GM10266 (cell line): ENCODE measurements at regions not wholly inside any gene's neighbourhood (a gene's known extent, or its start where the extent isn't known, plus 50 kb on each side); places are given as distances from the start of the nearest gene placed in this dataset.
"Not testable (repeated sequence)": the region's sequence is repeated elsewhere in the genome, so short reads cannot be mapped to it uniquely, and the experiment has no call there.

ENCODE experiments used
- DNase-seq: peaks from one replicate; pipeline ENCODE4 v3.0.0; 2012; ENCODE audit errors: extremely low spot score
- TF ChIP-seq, protein P1 (sequence below): IDR thresholded peaks from 2 replicates; pipeline ENCODE4 v1.5.1; 2012; ENCODE audit warnings: mild to moderate bottlenecking, low read depth; ENCODE audit not compliant: control insufficient read depth, insufficient read depth; ENCODE audit errors: missing control alignments

DNA sequence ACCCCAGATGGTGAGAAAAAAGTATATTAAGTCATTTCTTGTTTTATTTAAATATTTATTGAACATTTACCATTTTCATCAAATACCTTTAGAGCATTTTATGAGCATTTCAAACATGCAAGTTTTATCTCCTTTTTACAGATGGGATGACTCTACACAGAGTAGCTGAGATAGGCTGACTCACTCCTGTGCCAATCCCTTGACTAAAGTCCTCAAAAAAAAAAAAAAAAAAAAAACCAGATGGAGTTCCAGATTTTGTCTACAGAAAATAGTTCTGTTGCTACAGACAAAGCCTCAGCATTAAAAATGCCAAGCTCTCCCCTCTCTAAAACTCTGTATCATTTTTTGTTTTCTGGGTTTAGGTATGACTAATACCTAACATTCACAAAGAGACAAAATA lies 303.0 kb upstream of the PLD5 start:
- no peak for DNase-seq
- TF ChIP-seq, protein P1, sequence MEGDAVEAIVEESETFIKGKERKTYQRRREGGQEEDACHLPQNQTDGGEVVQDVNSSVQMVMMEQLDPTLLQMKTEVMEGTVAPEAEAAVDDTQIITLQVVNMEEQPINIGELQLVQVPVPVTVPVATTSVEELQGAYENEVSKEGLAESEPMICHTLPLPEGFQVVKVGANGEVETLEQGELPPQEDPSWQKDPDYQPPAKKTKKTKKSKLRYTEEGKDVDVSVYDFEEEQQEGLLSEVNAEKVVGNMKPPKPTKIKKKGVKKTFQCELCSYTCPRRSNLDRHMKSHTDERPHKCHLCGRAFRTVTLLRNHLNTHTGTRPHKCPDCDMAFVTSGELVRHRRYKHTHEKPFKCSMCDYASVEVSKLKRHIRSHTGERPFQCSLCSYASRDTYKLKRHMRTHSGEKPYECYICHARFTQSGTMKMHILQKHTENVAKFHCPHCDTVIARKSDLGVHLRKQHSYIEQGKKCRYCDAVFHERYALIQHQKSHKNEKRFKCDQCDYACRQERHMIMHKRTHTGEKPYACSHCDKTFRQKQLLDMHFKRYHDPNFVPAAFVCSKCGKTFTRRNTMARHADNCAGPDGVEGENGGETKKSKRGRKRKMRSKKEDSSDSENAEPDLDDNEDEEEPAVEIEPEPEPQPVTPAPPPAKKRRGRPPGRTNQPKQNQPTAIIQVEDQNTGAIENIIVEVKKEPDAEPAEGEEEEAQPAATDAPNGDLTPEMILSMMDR: no peak

DNA sequence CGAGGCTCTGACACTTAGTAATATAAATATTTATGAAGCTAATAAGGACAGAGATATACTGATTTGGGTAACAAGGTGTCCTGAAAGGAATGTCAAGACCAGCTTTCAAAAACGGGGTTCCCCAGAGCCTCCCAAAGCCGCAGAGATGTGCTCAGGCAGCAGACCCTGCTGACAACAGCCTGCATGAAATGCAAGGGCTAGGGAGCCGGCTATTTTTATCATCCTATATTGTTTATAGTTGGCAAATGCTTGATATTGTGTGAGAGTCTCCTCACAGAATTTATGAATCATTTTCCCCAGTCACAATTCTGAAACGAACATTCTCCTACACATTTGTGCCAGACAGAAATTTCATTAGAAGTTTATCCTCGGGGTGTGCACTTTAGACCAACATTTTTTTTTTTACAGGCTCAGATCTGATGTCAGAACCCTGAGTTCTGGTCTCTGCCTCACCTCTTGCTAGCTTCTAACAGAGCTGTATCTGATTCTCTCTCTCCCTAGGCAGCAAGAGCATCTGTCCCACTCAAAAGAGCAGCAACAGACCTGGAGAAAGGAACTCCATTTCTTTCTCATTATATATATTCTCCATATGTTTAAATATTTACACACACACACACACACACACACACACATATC lies 302.3 kb upstream of the PLD5 start:
- DNase-seq: no peak
- TF ChIP-seq, protein P1: no peak

DNA sequence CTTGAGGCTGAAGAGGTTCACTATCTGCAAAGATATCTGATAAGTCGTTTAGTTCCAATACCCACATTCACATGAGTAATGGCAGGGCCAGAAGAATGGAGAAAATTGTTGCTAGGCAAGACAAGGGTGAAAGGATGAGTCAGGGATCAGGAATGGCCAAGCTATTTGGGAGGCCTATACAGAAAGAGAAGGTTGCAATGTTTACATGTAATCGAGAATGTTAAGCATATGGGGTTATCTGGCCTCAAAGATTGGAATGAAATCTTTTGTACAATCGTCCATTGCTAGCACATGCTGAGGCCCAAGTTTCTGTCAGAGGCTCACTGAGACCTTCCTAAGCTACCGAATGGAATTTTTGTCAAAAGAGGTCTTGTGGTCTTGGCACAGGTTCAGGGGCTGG lies 299.9 kb upstream of the PLD5 start:
- DNase-seq: no peak
- TF ChIP-seq, protein P1: no peak

DNA sequence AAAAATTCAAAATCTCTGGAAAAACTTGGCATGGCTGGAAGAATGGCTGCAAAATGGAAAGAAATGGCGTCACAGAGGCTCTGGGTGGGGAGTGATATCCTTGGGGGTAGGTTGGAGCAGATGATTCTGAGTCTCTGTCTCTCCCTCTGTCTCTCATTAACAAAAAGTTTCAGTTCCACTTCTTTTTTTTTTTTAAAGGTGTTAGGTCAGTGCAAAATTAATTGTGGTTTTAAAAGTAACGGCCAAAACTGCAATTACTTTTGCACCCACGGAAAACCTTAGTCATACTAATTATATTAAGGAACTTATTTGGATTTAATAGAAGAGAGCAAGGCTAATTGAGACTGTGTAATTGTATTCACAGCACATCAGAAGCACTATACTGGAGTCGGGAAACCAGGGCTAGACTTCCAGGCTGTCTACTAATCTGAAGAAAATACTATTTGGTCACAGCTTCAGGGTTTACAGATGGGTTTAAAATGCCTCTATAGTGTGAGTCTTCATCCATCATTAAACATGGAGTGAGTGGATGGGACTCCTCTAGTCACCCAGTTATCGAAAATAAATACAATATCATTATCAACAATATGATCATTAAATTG lies 289.1 kb upstream of the PLD5 start:
- TF ChIP-seq, protein P1: no peak
- no peak for DNase-seq

DNA sequence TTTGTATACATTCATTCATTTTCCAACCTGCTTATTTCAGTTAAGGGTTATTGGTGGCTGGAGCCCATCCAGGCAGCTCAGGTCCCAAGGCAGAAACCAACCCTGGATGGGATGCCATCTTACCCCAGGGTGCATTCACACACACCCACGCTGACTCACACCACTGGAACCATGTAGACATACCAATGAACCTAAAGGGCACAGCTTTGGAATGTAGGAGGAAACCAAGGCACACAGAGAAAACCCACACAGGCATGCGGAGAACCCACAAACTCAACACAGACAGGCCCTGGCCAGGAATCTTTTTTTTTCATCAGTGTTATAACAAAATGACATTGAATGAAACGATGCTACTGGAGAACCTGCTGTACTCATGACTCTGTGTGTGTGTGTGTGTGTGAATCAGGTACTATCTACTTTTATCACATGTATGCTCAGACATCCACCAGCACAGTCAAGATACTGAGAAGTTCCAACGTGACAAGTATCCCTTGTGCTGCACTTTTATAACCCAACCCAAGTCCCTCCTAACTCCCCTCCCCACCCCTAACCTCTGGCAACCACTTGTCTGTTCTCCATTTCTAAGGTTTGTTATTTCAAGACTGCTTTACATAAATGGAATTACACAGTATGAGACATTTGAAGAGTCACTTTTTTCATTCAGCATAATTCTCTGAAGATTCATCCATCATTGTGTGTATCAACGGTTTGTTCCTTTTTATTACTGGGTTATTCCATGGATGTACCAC lies 286.8 kb upstream of the PLD5 start:
- no peak for DNase-seq
- TF ChIP-seq, protein P1: no peak

DNA sequence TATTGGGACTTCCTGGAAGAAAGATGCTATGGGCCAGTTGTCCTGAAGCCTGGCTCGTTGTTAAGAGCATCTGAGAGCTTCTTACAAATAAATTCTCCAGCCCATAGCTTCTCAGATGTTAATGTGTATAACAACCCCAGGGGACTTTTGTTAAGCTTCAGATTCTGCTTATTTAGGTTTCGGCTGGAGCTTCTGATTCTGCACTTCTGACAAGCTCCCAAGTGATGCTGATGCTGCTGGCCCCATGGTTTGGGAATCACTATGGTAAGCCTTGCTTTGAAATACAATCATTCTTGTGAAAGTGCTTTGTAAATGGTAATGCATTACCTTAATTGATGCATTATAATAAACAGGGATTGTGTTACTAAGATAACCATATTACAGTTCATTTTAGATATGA lies 281.8 kb upstream of the PLD5 start:
- no peak for DNase-seq
- TF ChIP-seq, protein P1: no peak

DNA sequence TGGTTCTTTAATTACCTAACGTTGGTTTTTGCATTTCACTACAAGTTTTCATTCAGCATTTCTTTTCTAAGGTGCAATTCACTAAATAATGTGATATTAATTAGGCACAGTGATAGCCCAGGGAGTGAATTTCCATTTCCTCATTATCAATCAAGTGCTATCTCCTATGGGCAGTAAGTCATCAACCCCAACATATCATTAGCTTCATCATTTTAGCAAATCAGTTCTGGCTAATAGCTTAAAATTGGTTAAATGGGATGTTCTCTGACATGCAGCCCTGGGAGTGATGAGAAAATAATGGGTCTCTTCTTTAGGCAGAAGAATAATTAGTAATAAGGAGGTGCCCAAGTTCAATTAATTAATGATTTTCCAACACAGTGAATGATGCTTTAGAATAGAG lies 280.9 kb upstream of the PLD5 start:
- DNase-seq: not testable (repeated sequence)

DNA sequence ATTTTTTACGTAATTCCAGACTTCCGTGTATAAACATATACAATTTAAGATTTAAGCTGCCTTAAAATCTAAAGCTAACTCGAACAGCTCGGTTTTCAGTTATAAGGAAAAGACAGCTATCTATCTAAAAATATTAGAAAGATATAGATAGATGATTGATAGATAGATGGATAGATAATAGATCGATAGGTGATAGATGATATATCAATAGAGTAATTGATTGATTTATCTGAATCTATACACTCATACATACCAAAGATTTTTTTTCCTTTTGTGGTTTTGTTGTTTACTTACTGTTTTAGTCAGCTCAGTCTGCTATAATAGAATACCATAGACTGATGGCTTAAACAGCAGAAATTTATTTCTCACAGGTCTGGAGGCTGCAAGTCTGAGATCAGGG lies 278.5 kb upstream of the PLD5 start:
- TF ChIP-seq, protein P1: no peak
- no peak for DNase-seq
